ENCODE measurements at regions not wholly inside any gene's neighbourhood (a gene's known extent, or its start where the extent isn't known, plus 50 kb on each side); places are given as distances from the start of the nearest gene placed in this dataset.

DNA sequence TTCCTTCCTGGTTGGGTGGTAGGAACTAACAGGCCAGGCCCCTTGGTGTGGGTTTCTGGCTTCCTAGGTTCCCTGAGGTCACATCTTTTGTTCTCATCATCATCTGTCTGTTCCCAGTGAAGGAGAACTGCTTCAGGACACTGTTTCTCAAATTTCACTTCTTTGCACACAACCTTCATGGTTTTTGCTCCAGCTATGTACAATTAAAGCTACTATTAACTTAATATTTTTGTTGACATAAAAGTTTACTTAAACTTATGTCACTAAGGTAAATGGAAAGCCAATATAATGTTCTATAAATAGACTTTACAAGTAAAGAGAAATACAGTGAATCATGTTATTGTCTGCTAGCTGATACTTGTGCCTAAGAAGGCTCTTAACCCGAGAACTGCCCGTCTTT is 120.7 kb upstream of the KCNG1 start:
- TF ChIP-seq, protein P1, sequence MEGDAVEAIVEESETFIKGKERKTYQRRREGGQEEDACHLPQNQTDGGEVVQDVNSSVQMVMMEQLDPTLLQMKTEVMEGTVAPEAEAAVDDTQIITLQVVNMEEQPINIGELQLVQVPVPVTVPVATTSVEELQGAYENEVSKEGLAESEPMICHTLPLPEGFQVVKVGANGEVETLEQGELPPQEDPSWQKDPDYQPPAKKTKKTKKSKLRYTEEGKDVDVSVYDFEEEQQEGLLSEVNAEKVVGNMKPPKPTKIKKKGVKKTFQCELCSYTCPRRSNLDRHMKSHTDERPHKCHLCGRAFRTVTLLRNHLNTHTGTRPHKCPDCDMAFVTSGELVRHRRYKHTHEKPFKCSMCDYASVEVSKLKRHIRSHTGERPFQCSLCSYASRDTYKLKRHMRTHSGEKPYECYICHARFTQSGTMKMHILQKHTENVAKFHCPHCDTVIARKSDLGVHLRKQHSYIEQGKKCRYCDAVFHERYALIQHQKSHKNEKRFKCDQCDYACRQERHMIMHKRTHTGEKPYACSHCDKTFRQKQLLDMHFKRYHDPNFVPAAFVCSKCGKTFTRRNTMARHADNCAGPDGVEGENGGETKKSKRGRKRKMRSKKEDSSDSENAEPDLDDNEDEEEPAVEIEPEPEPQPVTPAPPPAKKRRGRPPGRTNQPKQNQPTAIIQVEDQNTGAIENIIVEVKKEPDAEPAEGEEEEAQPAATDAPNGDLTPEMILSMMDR (conservative IDR thresholded peaks at IDR 0.05) = no peak
- TF ChIP-seq ZFX (IDR thresholded peaks at IDR 0.05) = no peak

All from C4-2B (cell line).